ENCODE measurements at regions not wholly inside any gene's neighbourhood (a gene's known extent, or its start where the extent isn't known, plus 50 kb on each side); places are given as distances from the start of the nearest gene placed in this dataset.

DNA sequence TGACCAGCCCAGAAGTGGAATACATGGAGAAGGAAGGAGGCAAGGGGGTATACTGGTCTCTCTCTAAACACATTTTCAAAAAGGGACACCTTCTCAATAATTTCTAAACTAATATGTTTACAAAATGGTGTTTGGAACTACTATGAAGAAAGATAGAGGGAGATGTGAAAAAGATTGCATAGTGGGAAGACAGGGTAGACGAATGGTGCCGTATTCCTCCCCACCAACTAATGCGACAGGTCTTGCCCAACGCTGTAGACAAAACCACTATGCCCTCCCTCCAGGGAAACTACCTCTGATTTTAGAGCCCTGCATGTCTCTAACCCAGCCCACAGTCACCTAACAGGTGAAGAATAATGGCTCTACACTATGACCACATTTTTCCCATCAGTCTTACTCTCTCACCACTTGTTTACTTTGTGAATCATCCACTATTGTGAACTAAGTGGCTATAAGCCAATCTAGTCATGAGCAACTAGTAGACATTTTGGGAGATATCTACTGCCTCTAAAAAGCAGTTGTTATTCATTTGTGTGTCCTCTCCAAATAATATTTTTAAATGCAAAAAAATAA lies 108.2 kb upstream of the UBE2E2 start:
- TF ChIP-seq EP300 (IDR thresholded peaks at IDR 0.05): no peak
- TF ChIP-seq, protein P1, sequence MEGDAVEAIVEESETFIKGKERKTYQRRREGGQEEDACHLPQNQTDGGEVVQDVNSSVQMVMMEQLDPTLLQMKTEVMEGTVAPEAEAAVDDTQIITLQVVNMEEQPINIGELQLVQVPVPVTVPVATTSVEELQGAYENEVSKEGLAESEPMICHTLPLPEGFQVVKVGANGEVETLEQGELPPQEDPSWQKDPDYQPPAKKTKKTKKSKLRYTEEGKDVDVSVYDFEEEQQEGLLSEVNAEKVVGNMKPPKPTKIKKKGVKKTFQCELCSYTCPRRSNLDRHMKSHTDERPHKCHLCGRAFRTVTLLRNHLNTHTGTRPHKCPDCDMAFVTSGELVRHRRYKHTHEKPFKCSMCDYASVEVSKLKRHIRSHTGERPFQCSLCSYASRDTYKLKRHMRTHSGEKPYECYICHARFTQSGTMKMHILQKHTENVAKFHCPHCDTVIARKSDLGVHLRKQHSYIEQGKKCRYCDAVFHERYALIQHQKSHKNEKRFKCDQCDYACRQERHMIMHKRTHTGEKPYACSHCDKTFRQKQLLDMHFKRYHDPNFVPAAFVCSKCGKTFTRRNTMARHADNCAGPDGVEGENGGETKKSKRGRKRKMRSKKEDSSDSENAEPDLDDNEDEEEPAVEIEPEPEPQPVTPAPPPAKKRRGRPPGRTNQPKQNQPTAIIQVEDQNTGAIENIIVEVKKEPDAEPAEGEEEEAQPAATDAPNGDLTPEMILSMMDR (IDR thresholded peaks at IDR 0.05): no peak

Measured in gastroesophageal sphincter (tissue), 3 donors.